ENCODE measurements at regions not wholly inside any gene's neighbourhood (a gene's known extent, or its start where the extent isn't known, plus 50 kb on each side); places are given as distances from the start of the nearest gene placed in this dataset.
"Not testable (repeated sequence)": the region's sequence is repeated elsewhere in the genome, so short reads cannot be mapped to it uniquely, and the experiment has no call there.

GRCh38 chr1:213711833-213712490, 275.8 kb upstream of the PROX1 start:
- DNase-seq (ENCODE audit: low read depth in 2 of 2, low spot score in 1 of 2): not testable (repeated sequence)

- no peak for DNase-seq (ENCODE audit: low read depth in 2 of 2, low spot score in 1 of 2)
Observed at GRCh38 chr1:213714645-213715044, 273.1 kb upstream of the PROX1 start.

- no peak for DNase-seq (ENCODE audit: low read depth in 2 of 2, low spot score in 1 of 2)
Observed at GRCh38 chr1:213715182-213715581, 272.6 kb upstream of the PROX1 start.

DNA sequence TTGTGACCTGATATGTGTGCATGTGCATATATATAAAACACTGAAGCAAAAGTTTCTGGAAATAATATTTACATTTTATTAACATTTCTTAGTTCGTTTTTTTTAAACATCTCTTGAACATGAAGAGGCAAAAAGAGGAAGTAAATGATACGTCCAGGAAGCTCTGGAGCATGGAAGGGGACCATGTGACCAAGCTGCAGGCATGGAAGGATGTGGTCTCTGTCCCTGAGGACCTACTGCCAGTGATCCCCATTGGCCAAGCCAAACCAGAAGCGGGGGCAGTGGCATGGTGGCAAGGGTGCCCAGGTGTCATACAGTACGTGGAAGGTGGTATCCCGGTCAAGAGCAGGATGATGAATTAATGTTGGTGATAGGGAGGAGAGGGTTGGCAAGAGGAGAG, 268.3 kb upstream of the PROX1 start:
- no peak for DNase-seq (ENCODE audit: low read depth in 2 of 2, low spot score in 1 of 2)

- no peak for DNase-seq (ENCODE audit: low read depth in 2 of 2, low spot score in 1 of 2)
Observed at GRCh38 chr1:213720032-213720431, 267.7 kb upstream of the PROX1 start.

GRCh38 chr1:213723187-213723586, 264.6 kb upstream of the PROX1 start:
- no peak for DNase-seq (ENCODE audit: low read depth in 2 of 2, low spot score in 1 of 2)

DNA sequence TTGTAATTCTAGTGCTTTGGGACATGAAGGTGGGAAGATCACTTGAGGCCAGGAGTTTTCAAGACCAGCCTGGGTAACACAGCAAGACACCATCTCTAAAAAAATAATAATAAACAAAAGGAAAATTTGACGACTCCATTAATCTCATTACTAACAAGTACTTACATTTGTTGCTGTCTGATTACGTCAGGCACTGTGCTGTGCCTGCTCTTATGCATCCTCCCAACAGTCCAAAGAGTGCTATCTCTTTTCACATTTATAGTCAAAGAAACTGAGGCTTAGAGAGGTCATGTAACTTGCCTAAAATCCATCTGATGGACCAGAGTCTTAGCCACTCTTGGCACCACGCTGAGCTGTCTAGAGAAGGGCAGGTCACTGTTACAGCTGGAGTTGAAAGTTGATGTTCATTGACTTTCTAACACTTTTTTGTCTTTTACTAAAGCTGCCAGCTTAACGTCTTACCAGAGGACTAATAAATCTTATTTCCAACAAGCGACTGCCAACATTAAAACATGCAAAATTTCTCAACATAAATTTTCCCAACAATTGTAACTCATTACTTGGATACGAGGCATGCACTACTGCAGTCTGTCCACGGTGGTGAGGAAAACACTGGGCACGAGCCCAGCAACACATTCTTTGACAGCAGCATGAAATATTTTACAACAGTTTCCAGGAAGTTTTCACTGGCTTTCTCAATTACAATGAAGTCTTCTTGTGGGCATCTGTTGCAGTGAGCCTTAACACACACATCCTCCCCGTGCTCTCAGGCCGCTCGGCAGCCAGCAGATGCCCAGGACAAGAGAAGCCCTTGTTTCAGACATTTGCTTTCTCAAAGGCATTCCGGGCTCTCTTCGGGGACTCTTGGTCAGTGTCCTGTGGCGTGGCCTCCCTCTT, 262.9 kb upstream of the PROX1 start:
- no peak for DNase-seq (ENCODE audit: low read depth in 2 of 2, low spot score in 1 of 2)

GRCh38 chr1:213727853-213728592, 259.8 kb upstream of the PROX1 start:
- DNase-seq (ENCODE audit: low read depth in 2 of 2, low spot score in 1 of 2): no peak

GRCh38 chr1:213728593-213729536, 258.9 kb upstream of the PROX1 start:
- DNase-seq (ENCODE audit: low read depth in 2 of 2, low spot score in 1 of 2): no peak

- no peak for DNase-seq (ENCODE audit: low read depth in 2 of 2, low spot score in 1 of 2)
Observed at GRCh38 chr1:213733705-213734104, 254.1 kb upstream of the PROX1 start.

GRCh38 chr1:213737398-213738035, 250.3 kb upstream of the PROX1 start:
- no peak for DNase-seq (ENCODE audit: low read depth in 2 of 2, low spot score in 1 of 2)

- no peak for DNase-seq (ENCODE audit: low read depth in 2 of 2, low spot score in 1 of 2)
Observed at GRCh38 chr1:213738658-213739057, 249.1 kb upstream of the PROX1 start.

DNA sequence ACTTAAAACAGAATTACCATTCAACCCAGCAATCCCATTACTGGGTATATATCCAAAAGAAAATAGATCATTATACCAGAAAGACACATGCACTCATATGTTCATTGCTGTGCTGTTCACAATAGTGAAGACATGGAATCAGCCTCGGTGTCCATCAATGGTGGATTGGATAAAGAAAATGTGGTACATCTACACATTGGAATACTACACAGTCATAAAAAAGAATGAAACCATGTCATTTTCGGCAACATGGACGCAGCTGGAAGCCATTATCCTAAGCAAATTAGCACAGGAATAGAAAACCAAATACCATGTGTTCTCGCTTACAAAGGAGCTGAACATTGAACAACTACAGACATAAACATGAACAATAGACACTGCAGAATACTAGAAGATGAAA, 244.8 kb upstream of the PROX1 start:
- no peak for DNase-seq (ENCODE audit: low read depth in 2 of 2, low spot score in 1 of 2)

DNA sequence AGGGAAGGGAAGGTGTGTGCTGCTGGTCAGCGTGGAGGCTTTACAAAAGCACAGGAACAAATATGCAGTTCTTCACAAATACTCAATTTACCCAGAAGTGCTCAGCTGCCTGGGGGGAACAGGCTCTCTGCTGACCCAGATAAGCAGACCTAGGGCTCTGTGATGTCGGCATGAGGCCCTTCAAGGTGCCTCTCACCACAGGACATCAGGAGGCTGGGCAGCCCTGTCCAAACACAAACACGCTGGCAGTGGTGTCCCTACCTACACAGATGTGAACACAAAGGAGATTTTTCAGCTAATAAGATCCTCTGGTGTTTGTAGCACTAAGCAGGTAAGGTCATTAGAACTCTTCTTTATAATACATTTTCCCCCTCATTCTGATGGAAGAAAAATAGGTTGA, 243.0 kb upstream of the PROX1 start:
- no peak for DNase-seq (ENCODE audit: low read depth in 2 of 2, low spot score in 1 of 2)

DNA sequence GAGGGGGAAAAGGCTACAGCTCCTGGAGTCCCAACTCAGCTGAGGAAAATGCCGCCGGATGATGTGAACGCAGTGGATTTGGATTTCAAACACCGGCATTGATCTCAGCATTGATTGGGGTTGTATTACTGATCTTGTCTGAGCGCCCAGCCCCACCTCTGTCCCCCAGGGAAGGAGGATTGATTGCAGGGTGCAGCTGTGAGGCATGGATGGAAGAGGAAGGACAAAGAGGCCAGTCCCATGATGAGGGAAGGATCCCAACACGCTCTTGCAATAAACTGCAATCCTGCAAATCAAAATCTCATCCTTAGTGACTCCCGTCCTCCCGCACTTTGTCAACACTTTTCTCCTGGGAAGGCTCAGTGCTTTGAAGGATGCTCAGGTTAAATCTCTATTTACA, 242.3 kb upstream of the PROX1 start:
- DNase-seq (ENCODE audit: low read depth in 2 of 2, low spot score in 1 of 2): no peak

GRCh38 chr1:213749558-213749957, 238.2 kb upstream of the PROX1 start:
- DNase-seq (ENCODE audit: low read depth in 2 of 2, low spot score in 1 of 2): no peak

DNA sequence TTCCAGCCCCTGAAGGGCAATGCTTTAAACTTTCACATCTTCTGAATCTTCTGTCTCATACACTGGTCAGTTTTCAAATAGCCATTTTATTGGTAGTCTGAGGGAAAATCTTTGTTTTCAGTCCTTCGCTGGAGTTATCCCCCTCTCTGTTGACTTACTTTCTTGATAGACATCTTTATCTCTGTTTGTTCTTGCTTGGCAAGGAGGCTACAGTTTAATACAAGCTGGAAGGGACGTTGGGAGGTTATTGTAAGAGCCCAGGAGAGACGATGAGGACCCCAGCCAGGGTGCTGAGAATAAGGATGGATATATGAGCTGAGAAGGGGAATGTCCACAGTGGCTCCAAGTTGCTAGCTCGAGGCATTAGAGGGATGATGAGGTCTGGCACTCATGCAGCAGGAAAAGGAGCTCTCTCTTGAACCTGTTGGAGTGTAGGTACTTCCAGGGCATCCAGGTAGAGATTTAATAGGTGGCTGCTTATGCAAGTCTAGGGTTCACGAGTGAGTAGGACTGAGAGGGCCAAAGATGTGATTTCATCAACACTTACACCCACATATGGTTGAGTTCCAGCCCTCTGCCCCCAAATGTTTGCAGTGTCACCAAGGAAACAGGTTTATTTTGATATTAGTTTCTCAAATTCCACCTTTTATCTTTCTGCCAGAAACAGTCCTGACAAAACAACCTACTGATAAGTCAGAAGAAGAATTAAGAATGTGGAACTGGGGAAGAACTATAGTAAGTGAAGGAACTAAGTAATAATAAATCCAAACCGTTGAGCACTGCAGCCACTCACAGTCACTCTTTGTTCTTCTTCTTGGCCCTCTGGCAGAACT, 237.3 kb upstream of the PROX1 start:
- no peak for DNase-seq (ENCODE audit: low read depth in 2 of 2, low spot score in 1 of 2)

- no peak for DNase-seq (ENCODE audit: low read depth in 2 of 2, low spot score in 1 of 2)
Observed at GRCh38 chr1:213751064-213751397, 236.7 kb upstream of the PROX1 start.

GRCh38 chr1:213759359-213760181, 228.2 kb upstream of the PROX1 start:
- DNase-seq (ENCODE audit: low read depth in 2 of 2, low spot score in 1 of 2): no peak

Data from stimulated activated CD8-positive, alpha-beta memory T cell treated with anti-CD3 and anti-CD28 coated beads, Interleukin-4, amount 100 ng/mL, for 1 hour (primary cell).